Hepatocyte (in vitro differentiated cells): ENCODE measurements at regions not wholly inside any gene's neighbourhood (a gene's known extent, or its start where the extent isn't known, plus 50 kb on each side); places are given as distances from the start of the nearest gene placed in this dataset.
"Not testable (repeated sequence)": the region's sequence is repeated elsewhere in the genome, so short reads cannot be mapped to it uniquely, and the experiment has no call there.

Source experiments
- EZH2phosphoT487 ChIP-seq: fragments of 200-600 bp; sonication (generic); IDR thresholded peaks from one replicate; pipeline ENCODE4 v1.6.1; 2018; ENCODE audit warnings: antibody characterized with exemption, mild to moderate bottlenecking, low read depth, moderate library complexity; ENCODE audit not compliant: unreplicated experiment, severe bottlenecking
- TF ChIP-seq, protein P1 (sequence below): fragments of 200-600 bp; sonication (generic); IDR thresholded peaks from 2 replicates; pipeline ENCODE4 v1.5.1; 2016; ENCODE audit warnings: antibody characterized with exemption, mild to moderate bottlenecking; ENCODE audit not compliant: poor library complexity

- TF ChIP-seq, protein P1, sequence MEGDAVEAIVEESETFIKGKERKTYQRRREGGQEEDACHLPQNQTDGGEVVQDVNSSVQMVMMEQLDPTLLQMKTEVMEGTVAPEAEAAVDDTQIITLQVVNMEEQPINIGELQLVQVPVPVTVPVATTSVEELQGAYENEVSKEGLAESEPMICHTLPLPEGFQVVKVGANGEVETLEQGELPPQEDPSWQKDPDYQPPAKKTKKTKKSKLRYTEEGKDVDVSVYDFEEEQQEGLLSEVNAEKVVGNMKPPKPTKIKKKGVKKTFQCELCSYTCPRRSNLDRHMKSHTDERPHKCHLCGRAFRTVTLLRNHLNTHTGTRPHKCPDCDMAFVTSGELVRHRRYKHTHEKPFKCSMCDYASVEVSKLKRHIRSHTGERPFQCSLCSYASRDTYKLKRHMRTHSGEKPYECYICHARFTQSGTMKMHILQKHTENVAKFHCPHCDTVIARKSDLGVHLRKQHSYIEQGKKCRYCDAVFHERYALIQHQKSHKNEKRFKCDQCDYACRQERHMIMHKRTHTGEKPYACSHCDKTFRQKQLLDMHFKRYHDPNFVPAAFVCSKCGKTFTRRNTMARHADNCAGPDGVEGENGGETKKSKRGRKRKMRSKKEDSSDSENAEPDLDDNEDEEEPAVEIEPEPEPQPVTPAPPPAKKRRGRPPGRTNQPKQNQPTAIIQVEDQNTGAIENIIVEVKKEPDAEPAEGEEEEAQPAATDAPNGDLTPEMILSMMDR: not testable (repeated sequence)
- TF ChIP-seq EZH2phosphoT487: not testable (repeated sequence)
These were observed 58.3 kb upstream of the FAM90A1 start for GRCh38 chr12:8285681-8286080.
